Fibroblast of lung (primary cell): ENCODE measurements at regions not wholly inside any gene's neighbourhood (a gene's known extent, or its start where the extent isn't known, plus 50 kb on each side); places are given as distances from the start of the nearest gene placed in this dataset.

Source experiments
- CTCF ChIP-seq, 2 donors: IDR thresholded peaks in 1 of 2; conservative IDR thresholded peaks in 1 of 2; 1 replicate in 1 of 2; 2 replicates in 1 of 2; pipeline ENCODE4 v1.5.1; 2011 to 2012; ENCODE audit warnings: low read length in 2 of 2, control low read depth in 1 of 2, inconsistent platforms in 1 of 2, low read depth in 1 of 2, mild to moderate bottlenecking in 1 of 2
- EZH2 ChIP-seq: IDR thresholded peaks from 2 replicates; pipeline ENCODE4 v1.5.1; 2012; ENCODE audit warnings: low read length, control low read depth, mild to moderate bottlenecking; ENCODE audit errors: missing control alignments

DNA sequence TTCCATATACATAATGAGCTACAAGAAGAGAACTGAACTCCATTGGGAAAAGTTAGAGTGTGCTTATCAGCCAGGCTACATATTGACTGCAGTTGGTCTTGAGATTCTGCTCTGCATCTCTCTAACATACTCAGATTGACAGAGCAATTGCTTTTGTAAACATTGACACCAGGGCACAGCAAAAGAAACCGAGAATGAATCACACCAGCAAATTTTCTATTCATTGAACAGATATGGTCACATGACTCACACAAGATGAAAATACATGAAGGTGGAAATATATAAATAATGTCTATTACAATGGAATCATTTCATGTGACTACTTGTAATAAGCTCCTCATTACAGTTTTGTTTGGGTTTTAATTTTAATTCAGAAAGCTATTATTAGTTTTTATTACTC, 691.9 kb upstream of the TMEFF2 start:
- TF ChIP-seq CTCF (conservative IDR thresholded peaks at IDR 0.05 in 1 of 2, IDR thresholded peaks at IDR 0.05 in 1 of 2; ENCODE audit: low read depth in 1 of 2, low read length in 2 of 2) (no peak), EZH2 (no peak)
